ENCODE measurements at regions not wholly inside any gene's neighbourhood (a gene's known extent, or its start where the extent isn't known, plus 50 kb on each side); places are given as distances from the start of the nearest gene placed in this dataset.

DNA sequence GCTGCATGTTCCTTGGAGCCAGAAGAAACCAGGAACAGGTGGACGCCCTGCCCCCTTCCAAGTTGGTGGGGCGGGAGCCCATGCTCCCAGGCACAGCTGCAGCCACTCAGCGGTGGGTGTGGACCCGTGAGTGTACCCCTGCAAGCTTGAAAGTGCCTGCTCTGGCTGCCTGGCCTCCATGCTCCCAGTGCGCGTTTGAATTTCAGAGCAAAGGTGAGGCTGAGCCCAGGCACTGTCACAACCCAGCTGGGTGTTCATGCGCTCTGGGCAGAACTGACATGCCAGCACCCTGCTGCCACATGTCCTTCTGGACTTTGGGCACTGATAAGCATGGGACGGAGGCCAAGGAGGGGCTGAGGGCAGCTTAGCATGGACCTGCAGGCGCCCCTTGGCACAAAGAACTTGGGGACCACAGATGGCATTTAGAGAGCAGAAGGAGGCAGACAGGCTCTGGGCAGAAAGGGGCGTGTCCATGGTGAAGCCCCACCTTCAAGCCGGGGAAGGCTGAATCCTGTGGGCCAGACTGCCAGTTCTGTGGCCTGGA lies 402.0 kb upstream of the NRG3 start:
- TF ChIP-seq POLR2A (IDR thresholded peaks at IDR 0.05), result no peak
- TF ChIP-seq, protein P1, sequence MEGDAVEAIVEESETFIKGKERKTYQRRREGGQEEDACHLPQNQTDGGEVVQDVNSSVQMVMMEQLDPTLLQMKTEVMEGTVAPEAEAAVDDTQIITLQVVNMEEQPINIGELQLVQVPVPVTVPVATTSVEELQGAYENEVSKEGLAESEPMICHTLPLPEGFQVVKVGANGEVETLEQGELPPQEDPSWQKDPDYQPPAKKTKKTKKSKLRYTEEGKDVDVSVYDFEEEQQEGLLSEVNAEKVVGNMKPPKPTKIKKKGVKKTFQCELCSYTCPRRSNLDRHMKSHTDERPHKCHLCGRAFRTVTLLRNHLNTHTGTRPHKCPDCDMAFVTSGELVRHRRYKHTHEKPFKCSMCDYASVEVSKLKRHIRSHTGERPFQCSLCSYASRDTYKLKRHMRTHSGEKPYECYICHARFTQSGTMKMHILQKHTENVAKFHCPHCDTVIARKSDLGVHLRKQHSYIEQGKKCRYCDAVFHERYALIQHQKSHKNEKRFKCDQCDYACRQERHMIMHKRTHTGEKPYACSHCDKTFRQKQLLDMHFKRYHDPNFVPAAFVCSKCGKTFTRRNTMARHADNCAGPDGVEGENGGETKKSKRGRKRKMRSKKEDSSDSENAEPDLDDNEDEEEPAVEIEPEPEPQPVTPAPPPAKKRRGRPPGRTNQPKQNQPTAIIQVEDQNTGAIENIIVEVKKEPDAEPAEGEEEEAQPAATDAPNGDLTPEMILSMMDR (IDR thresholded peaks at IDR 0.05), result no peak
